Fibroblast of lung (primary cell): ENCODE measurements at regions not wholly inside any gene's neighbourhood (a gene's known extent, or its start where the extent isn't known, plus 50 kb on each side); places are given as distances from the start of the nearest gene placed in this dataset.
A peak's percentile ranks its signal among the peaks of the same experiment; 100 is the strongest.

Source experiments
- DNase-seq, 2 donors: peaks; one replicate each; pipeline versions ENCODE4 v3.0.0 to v3.0.0-alpha.2; 2010; ENCODE audit warnings: low read depth in 2 of 2
- H2AFZ ChIP-seq: 2 replicates; pipeline ENCODE4 v1.5.1; 2012; ENCODE audit warnings: low read length, control low read depth, inconsistent platforms
- H3K27ac ChIP-seq: 2 replicates; pipeline ENCODE4 v1.5.1; 2011; ENCODE audit warnings: low read length, control low read depth; ENCODE audit not compliant: insufficient read depth
- H3K27me3 ChIP-seq: 2 replicates; pipeline ENCODE4 v1.5.1; 2011; ENCODE audit warnings: mild to moderate bottlenecking, low read length; ENCODE audit not compliant: control insufficient read depth, insufficient read depth
- H3K36me3 ChIP-seq: 2 replicates; pipeline ENCODE4 v1.5.1; 2011; ENCODE audit warnings: low read length; ENCODE audit not compliant: control insufficient read depth, insufficient read depth
- H3K4me1 ChIP-seq: 2 replicates; pipeline ENCODE4 v1.5.1; 2011; ENCODE audit warnings: low read length; ENCODE audit not compliant: control insufficient read depth, insufficient read depth; ENCODE audit errors: extremely low read depth
- H3K4me2 ChIP-seq: 2 replicates; pipeline ENCODE4 v1.5.1; 2011; ENCODE audit warnings: low read length, control low read depth; ENCODE audit not compliant: insufficient read depth; ENCODE audit errors: extremely low read depth
- H3K4me3 ChIP-seq, 4 experiments: fragments of 200-600 bp in 1 of 4; sonication (generic) in 1 of 4; replicated peaks in 1 of 4; 2 replicates each; pipeline ENCODE4 v1.5.1; 2011 to 2016; ENCODE audit warnings: low read length in 4 of 4, low read depth in 3 of 4, mild to moderate bottlenecking in 3 of 4, control low read depth in 2 of 4, inconsistent platforms in 1 of 4, mixed read lengths in 1 of 4; ENCODE audit not compliant: insufficient read depth in 1 of 4; ENCODE audit errors: control extremely low read depth in 1 of 4
- H3K79me2 ChIP-seq: 2 replicates; pipeline ENCODE4 v1.5.1; 2012; ENCODE audit warnings: mild to moderate bottlenecking, low read length, inconsistent platforms; ENCODE audit not compliant: control insufficient read depth, insufficient read depth
- H3K9ac ChIP-seq: 2 replicates; pipeline ENCODE4 v1.5.1; 2011; ENCODE audit warnings: mild to moderate bottlenecking, low read length, control low read depth; ENCODE audit not compliant: insufficient read depth
- H3K9me3 ChIP-seq: 2 replicates; pipeline ENCODE4 v1.5.1; 2012; ENCODE audit warnings: low read depth, low read length; ENCODE audit not compliant: control insufficient read depth, insufficient read depth
- H4K20me1 ChIP-seq: 2 replicates; pipeline ENCODE4 v1.5.1; 2011; ENCODE audit warnings: low read length; ENCODE audit not compliant: control insufficient read depth, insufficient read depth; ENCODE audit errors: extremely low read depth
- CTCF ChIP-seq, 2 donors: IDR thresholded peaks in 1 of 2; conservative IDR thresholded peaks in 1 of 2; 1 replicate in 1 of 2; 2 replicates in 1 of 2; pipeline ENCODE4 v1.5.1; 2011 to 2012; ENCODE audit warnings: low read length in 2 of 2, control low read depth in 1 of 2, inconsistent platforms in 1 of 2, low read depth in 1 of 2, mild to moderate bottlenecking in 1 of 2
- EZH2 ChIP-seq: IDR thresholded peaks from 2 replicates; pipeline ENCODE4 v1.5.1; 2012; ENCODE audit warnings: low read length, control low read depth, mild to moderate bottlenecking; ENCODE audit errors: missing control alignments

GRCh38 chr6:165805067-165805555 lies 142.1 kb upstream of the PDE10A start:
- Histone ChIP-seq H3K9me3 (no peaks in the 10 kb centered on the region), H3K4me3 (no peak overlapping the region), H3K4me1 (no peaks in the 10 kb centered on the region), H2AFZ (no peak overlapping the region), H3K27me3 (no peaks in the 10 kb centered on the region), H3K9ac (no peak overlapping the region), H3K79me2 (no peaks in the 10 kb centered on the region), H4K20me1 (no peaks in the 10 kb centered on the region), H3K27ac (no peak overlapping the region), H3K4me2 (no peak overlapping the region), H3K36me3 (no peaks in the 10 kb centered on the region)
- no peak for DNase-seq
- TF ChIP-seq CTCF (conservative IDR thresholded peaks at IDR 0.05 in 1 of 2, IDR thresholded peaks at IDR 0.05 in 1 of 2; ENCODE audit: low read depth in 1 of 2, low read length in 2 of 2) (no peak), EZH2 (no peak)

- Histone ChIP-seq H3K9me3 (no peaks in the 10 kb centered on the region), H3K9ac (no peak overlapping the region), H4K20me1 (no peaks in the 10 kb centered on the region), H3K79me2 (no peaks in the 10 kb centered on the region), H3K27ac (no peak overlapping the region), H2AFZ (no peak overlapping the region), H3K4me1 (no peaks in the 10 kb centered on the region), H3K27me3 (no peaks in the 10 kb centered on the region), H3K36me3 (no peaks in the 10 kb centered on the region), H3K4me3 (no peak overlapping the region), H3K4me2 (no peak overlapping the region)
- DNase-seq: peak in 1 of 2 donors; percentile 6
- TF ChIP-seq EZH2 (no peak), CTCF (conservative IDR thresholded peaks at IDR 0.05 in 1 of 2, IDR thresholded peaks at IDR 0.05 in 1 of 2; ENCODE audit: low read depth in 1 of 2, low read length in 2 of 2) (no peak)
Measured at GRCh38 chr6:165804331-165805066, 141.5 kb upstream of the PDE10A start.

- no peaks in the 10 kb centered on the region for H3K4me1 ChIP-seq
- DNase-seq: no peak
- no peaks in the 10 kb centered on the region for H3K27me3 ChIP-seq
- H4K20me1 ChIP-seq: no peaks in the 10 kb centered on the region
- H3K79me2 ChIP-seq: no peaks in the 10 kb centered on the region
- TF ChIP-seq CTCF (conservative IDR thresholded peaks at IDR 0.05 in 1 of 2, IDR thresholded peaks at IDR 0.05 in 1 of 2; ENCODE audit: low read depth in 1 of 2, low read length in 2 of 2) (no peak), EZH2 (no peak)
- no peaks in the 10 kb centered on the region for H3K9me3 ChIP-seq
- H2AFZ ChIP-seq: no peak overlapping the region
- H3K9ac ChIP-seq: no peak overlapping the region
- no peak overlapping the region for H3K4me2 ChIP-seq
- no peak overlapping the region for H3K27ac ChIP-seq
- no peak overlapping the region for H3K4me3 ChIP-seq
- H3K36me3 ChIP-seq: no peaks in the 10 kb centered on the region
Measured at GRCh38 chr6:165800337-165800736, 137.3 kb upstream of the PDE10A start.
